ENCODE measurements at regions not wholly inside any gene's neighbourhood (a gene's known extent, or its start where the extent isn't known, plus 50 kb on each side); places are given as distances from the start of the nearest gene placed in this dataset.

GRCh38 chr13:58446979-58447378, 815.4 kb downstream of the PCDH17 start:
- no peaks in the 10 kb centered on the region for H3K9me3 Mint-ChIP-seq (ENCODE audit: unreplicated experiment)
- H3K9me3 ChIP-seq (ENCODE audit: insufficient read depth, low read depth, low read length): no peaks in the 10 kb centered on the region
- no peak overlapping the region for H3K4me3 Mint-ChIP-seq (ENCODE audit: unreplicated experiment)
- no peaks in the 10 kb centered on the region for H3K27me3 ChIP-seq (ENCODE audit: insufficient read depth, low read length)
- no peaks in the 10 kb centered on the region for H4K20me1 ChIP-seq (ENCODE audit: insufficient read depth, low read length)
- no peak overlapping the region for H3K27ac Mint-ChIP-seq (ENCODE audit: unreplicated experiment)
- no peaks in the 10 kb centered on the region for H3K36me3 ChIP-seq (ENCODE audit: insufficient read depth, low read length)
- no peak overlapping the region for H3K9ac ChIP-seq (ENCODE audit: low read length)
- no peaks in the 10 kb centered on the region for H3K36me3 Mint-ChIP-seq (ENCODE audit: low read depth, unreplicated experiment)
- no peak overlapping the region for H3K27ac ChIP-seq (ENCODE audit: low read depth, low read length)
- H3K4me1 ChIP-seq (ENCODE audit: insufficient read depth, low read length): no peaks in the 10 kb centered on the region
- H3K4me1 Mint-ChIP-seq (ENCODE audit: low read depth, unreplicated experiment): peaks cover 2% of the 10 kb centered on the region
- H3K4me2 ChIP-seq (ENCODE audit: low read length): no peak overlapping the region
- no peaks in the 10 kb centered on the region for H3K79me2 ChIP-seq (ENCODE audit: insufficient read depth, low read length)
- no peak overlapping the region for H3K4me3 ChIP-seq (ENCODE audit: insufficient read depth, low read depth, low read length)
- FAIRE-seq (no peak), DNase-seq (ENCODE audit: low read depth) (no peak)
- H2AFZ ChIP-seq (ENCODE audit: low read depth, low read length): no peak overlapping the region
- H3K27me3 Mint-ChIP-seq (ENCODE audit: low read depth, unreplicated experiment): no peaks in the 10 kb centered on the region
- TF ChIP-seq EZH2 (IDR thresholded peaks at IDR 0.05; ENCODE audit: insufficient read depth, low read length): no peak
- TF ChIP-seq, protein P1, sequence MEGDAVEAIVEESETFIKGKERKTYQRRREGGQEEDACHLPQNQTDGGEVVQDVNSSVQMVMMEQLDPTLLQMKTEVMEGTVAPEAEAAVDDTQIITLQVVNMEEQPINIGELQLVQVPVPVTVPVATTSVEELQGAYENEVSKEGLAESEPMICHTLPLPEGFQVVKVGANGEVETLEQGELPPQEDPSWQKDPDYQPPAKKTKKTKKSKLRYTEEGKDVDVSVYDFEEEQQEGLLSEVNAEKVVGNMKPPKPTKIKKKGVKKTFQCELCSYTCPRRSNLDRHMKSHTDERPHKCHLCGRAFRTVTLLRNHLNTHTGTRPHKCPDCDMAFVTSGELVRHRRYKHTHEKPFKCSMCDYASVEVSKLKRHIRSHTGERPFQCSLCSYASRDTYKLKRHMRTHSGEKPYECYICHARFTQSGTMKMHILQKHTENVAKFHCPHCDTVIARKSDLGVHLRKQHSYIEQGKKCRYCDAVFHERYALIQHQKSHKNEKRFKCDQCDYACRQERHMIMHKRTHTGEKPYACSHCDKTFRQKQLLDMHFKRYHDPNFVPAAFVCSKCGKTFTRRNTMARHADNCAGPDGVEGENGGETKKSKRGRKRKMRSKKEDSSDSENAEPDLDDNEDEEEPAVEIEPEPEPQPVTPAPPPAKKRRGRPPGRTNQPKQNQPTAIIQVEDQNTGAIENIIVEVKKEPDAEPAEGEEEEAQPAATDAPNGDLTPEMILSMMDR (IDR thresholded peaks at IDR 0.05; ENCODE audit: insufficient read depth, low read depth, low read length): no peak

- H3K36me3 Mint-ChIP-seq (ENCODE audit: low read depth, unreplicated experiment): no peaks in the 10 kb centered on the region
- Histone ChIP-seq H3K36me3 (ENCODE audit: insufficient read depth, low read length) (no peaks in the 10 kb centered on the region), H3K4me2 (ENCODE audit: low read length) (no peak overlapping the region), H3K79me2 (ENCODE audit: insufficient read depth, low read length) (no peaks in the 10 kb centered on the region), H3K27me3 (ENCODE audit: insufficient read depth, low read length) (no peaks in the 10 kb centered on the region), H3K9me3 (ENCODE audit: insufficient read depth, low read depth, low read length) (no peaks in the 10 kb centered on the region), H3K27ac (ENCODE audit: low read depth, low read length) (no peak overlapping the region), H4K20me1 (ENCODE audit: insufficient read depth, low read length) (no peaks in the 10 kb centered on the region), H2AFZ (ENCODE audit: low read depth, low read length) (no peak overlapping the region), H3K4me3 (ENCODE audit: insufficient read depth, low read depth, low read length) (no peak overlapping the region), H3K9ac (ENCODE audit: low read length) (no peak overlapping the region), H3K4me1 (ENCODE audit: insufficient read depth, low read length) (no peaks in the 10 kb centered on the region)
- H3K27me3 Mint-ChIP-seq (ENCODE audit: low read depth, unreplicated experiment): no peaks in the 10 kb centered on the region
- H3K4me1 Mint-ChIP-seq (ENCODE audit: low read depth, unreplicated experiment): peaks cover 7% of the 10 kb centered on the region
- no peak overlapping the region for H3K4me3 Mint-ChIP-seq (ENCODE audit: unreplicated experiment)
- peak; percentile 53 for DNase-seq (ENCODE audit: low read depth)
- no peak for TF ChIP-seq EZH2 (IDR thresholded peaks at IDR 0.05; ENCODE audit: insufficient read depth, low read length)
- TF ChIP-seq, protein P1 (IDR thresholded peaks at IDR 0.05; ENCODE audit: insufficient read depth, low read depth, low read length): no peak
- H3K9me3 Mint-ChIP-seq (ENCODE audit: unreplicated experiment): no peaks in the 10 kb centered on the region
- no peak for FAIRE-seq
- H3K27ac Mint-ChIP-seq (ENCODE audit: unreplicated experiment): no peak overlapping the region
Measured at GRCh38 chr13:58452123-58452623, 820.6 kb downstream of the PCDH17 start.

DNA sequence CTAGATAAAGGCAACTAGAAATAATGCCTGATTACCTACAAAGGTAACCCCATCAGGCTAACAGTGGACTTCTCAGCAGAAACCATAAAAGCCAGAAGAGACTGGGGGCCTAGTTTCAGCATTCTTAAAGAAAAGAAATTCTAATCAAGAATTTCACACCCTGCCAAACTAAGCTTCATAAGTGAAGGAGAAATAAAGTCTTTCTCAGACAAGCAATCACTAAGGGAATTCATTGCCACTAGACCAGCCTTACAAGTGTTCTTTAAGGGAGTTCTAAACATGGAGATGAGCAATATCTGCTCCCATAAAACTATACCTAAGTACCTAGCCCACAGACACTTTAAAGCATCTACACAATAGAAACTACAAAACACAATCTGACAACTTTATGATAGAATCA, 823.5 kb downstream of the PCDH17 start:
- H3K27ac ChIP-seq (ENCODE audit: low read depth, low read length): no peak overlapping the region
- no peaks in the 10 kb centered on the region for H3K27me3 Mint-ChIP-seq (ENCODE audit: low read depth, unreplicated experiment)
- H3K9ac ChIP-seq (ENCODE audit: low read length): no peak overlapping the region
- H3K4me1 ChIP-seq (ENCODE audit: insufficient read depth, low read length): no peaks in the 10 kb centered on the region
- H4K20me1 ChIP-seq (ENCODE audit: insufficient read depth, low read length): no peaks in the 10 kb centered on the region
- no peaks in the 10 kb centered on the region for H3K9me3 Mint-ChIP-seq (ENCODE audit: unreplicated experiment)
- no peak for FAIRE-seq
- H3K27ac Mint-ChIP-seq (ENCODE audit: unreplicated experiment): no peak overlapping the region
- no peak overlapping the region for H3K4me3 Mint-ChIP-seq (ENCODE audit: unreplicated experiment)
- DNase-seq (ENCODE audit: low read depth): no peak
- no peak overlapping the region for H3K4me2 ChIP-seq (ENCODE audit: low read length)
- H3K4me3 ChIP-seq (ENCODE audit: insufficient read depth, low read depth, low read length): no peak overlapping the region
- H2AFZ ChIP-seq (ENCODE audit: low read depth, low read length): no peak overlapping the region
- H3K27me3 ChIP-seq (ENCODE audit: insufficient read depth, low read length): no peaks in the 10 kb centered on the region
- peaks cover 7% of the 10 kb centered on the region for H3K4me1 Mint-ChIP-seq (ENCODE audit: low read depth, unreplicated experiment)
- H3K36me3 Mint-ChIP-seq (ENCODE audit: low read depth, unreplicated experiment): no peaks in the 10 kb centered on the region
- H3K79me2 ChIP-seq (ENCODE audit: insufficient read depth, low read length): no peaks in the 10 kb centered on the region
- H3K36me3 ChIP-seq (ENCODE audit: insufficient read depth, low read length): no peaks in the 10 kb centered on the region
- TF ChIP-seq, protein P1 (IDR thresholded peaks at IDR 0.05; ENCODE audit: insufficient read depth, low read depth, low read length): no peak
- no peak for TF ChIP-seq EZH2 (IDR thresholded peaks at IDR 0.05; ENCODE audit: insufficient read depth, low read length)
- no peaks in the 10 kb centered on the region for H3K9me3 ChIP-seq (ENCODE audit: insufficient read depth, low read depth, low read length)
